Epidermal melanocyte (primary cell): ENCODE measurements at regions not wholly inside any gene's neighbourhood (a gene's known extent, or its start where the extent isn't known, plus 50 kb on each side); places are given as distances from the start of the nearest gene placed in this dataset.

ENCODE experiments used
- DNase-seq: peaks from one replicate; pipeline ENCODE4 v3.0.0; 2011; ENCODE audit warnings: low spot score; ENCODE audit not compliant: insufficient read length

- no peak for DNase-seq
These were observed 202.9 kb downstream of the ACTL7B start for GRCh38 chr9:108652851-108653250.

DNA sequence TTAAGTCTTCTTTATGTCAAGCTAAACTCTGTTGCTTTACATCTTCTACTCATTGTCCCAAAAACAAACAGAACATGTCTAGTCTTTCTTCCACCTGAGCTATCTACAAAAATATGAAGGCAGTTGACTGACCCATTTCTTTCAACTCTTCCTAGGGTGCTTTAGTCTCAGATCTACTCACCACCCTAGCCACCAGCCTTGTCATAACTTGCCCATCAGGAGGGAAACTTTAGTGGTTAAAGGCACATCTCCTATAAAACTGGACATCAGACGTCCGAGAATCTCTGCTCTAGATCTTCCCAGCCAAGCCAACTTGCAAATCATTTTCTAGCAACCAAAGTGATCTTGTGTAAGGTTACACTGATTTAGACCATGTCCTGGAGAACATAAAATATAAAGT is 205.0 kb downstream of the ACTL7B start:
- no peak for DNase-seq

GRCh38 chr9:108645520-108645919 is 210.3 kb downstream of the ACTL7B start:
- DNase-seq: no peak

- DNase-seq: no peak
These were observed 211.9 kb downstream of the ACTL7B start for GRCh38 chr9:108643731-108644510.

DNA sequence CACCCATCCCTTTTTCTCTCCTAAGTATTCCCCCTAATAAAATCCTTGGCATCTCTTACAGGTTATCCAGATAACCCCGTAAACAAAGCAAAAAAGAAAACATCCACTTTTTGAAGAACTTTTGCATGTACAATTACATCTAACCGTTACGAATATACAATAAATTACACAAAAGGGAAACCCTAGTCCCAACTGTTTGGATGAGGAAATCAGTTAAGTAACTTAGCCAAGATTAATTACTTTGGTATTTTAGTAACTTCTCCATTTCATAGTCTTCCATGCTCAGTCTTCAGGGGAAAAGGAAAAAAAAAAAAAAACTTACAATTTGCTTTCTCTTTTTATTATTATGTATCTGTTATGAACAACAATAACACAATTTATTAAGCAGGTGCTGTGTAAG is 212.9 kb downstream of the ACTL7B start:
- no peak for DNase-seq

GRCh38 chr9:108640230-108640629 is 215.6 kb downstream of the ACTL7B start:
- no peak for DNase-seq

- no peak for DNase-seq
These were observed 216.1 kb downstream of the ACTL7B start for GRCh38 chr9:108639696-108640095.

GRCh38 chr9:108639091-108639490 is 216.7 kb downstream of the ACTL7B start:
- no peak for DNase-seq

DNA sequence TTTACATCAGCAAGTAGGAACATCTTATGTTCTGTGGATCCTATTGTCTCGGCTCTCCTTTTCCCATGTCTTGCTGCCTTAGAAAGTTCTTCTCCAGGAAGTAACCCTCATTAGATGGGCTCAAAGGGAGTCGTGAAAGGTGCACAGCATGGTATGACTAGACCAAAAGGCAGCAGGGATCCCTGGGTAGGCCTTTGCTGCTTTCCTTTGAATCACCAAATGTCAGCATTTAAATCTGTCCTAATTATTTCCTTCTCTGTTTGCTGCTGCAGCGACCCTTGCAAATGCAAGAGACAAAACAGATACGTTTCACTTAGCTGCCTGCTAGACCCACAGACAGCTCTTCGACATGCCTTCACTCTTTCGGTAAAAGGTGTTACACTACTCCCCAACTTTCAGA is 218.4 kb downstream of the ACTL7B start:
- DNase-seq: no peak

GRCh38 chr9:108636013-108636412 is 219.8 kb downstream of the ACTL7B start:
- DNase-seq: no peak

GRCh38 chr9:108634672-108635462 is 220.9 kb downstream of the ACTL7B start:
- DNase-seq: no peak

- no peak for DNase-seq
These were observed 221.6 kb downstream of the ACTL7B start for GRCh38 chr9:108634204-108634603.

- DNase-seq: no peak
These were observed 224.1 kb downstream of the ACTL7B start for GRCh38 chr9:108631496-108632285.

DNA sequence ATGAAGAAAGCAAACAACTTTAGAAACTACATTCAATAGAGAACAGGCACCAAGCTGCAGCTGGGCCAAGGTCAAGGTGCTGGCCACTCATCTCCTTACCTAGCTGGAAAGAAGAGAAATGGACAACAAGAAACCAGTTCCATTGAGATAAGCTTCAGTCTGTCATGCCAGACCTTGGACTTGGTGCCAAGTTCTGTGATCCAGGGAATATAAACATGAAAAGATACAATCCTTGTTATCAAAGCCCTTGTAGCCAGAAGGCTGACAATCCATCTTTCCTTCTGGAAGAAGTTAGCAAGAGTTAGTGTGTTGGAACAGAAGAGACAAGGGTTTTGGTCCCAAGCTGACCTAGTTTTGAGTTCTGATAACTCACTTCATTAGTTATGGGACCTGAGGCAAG is 227.5 kb downstream of the ACTL7B start:
- no peak for DNase-seq

GRCh38 chr9:108626743-108627142 is 229.0 kb downstream of the ACTL7B start:
- DNase-seq: no peak

DNA sequence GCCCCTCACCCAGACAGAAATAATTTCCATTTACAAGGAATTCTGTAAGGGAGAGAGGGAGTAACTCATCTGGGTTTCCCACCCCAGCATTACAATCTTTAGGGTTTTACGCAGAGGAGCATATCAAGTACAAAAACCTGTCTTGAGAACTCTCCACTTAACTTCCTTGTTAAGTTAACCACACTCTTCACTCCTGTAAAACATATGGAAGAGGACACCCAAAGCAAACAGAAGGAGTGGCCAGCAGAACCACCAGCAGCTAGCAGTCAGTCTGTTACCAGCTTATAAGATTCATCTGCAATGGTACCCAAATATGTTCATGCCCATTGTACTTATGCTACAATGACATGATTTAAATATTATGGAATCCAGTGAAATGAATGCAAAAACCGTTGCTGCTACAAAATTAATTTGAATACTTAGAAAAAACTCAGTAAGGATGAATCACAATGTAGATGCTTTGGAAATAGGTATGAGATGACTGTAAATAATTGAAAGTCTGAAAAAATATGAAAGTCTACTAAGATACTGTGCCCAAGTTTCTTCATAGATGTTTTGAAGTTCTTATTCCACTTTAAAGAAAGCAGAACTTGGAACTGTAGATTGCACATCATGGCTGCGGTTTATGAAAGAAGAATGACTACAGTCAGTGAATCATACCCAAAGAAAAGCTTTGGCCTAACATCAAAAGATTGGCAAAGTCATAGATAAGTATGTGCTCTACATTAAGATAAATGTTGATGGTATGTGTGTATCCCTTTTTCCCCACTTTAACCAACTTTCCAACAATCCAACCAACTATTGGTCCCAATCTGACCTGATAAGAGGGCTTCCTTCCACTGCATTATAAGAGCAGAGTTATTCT is 233.6 kb downstream of the ACTL7B start:
- DNase-seq: no peak

DNA sequence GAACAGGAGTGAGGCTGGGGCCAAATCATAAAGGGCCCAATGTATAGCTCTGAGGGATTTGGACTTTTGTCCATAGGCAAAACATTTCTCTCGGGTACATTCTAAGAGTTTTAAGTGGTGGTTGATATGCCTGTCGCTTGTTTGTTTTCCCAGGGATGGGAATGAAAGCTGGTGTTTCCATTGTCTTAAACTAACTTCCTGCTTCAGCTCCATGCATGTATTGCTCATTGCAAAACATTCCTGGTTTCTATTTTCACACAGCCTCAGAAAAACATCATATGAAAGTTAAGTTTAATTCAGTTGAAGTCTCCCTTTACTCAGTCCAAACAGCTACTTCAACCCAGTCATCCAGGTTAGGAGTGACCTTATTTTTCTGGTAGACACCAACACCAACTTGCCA is 235.0 kb downstream of the ACTL7B start:
- no peak for DNase-seq

DNA sequence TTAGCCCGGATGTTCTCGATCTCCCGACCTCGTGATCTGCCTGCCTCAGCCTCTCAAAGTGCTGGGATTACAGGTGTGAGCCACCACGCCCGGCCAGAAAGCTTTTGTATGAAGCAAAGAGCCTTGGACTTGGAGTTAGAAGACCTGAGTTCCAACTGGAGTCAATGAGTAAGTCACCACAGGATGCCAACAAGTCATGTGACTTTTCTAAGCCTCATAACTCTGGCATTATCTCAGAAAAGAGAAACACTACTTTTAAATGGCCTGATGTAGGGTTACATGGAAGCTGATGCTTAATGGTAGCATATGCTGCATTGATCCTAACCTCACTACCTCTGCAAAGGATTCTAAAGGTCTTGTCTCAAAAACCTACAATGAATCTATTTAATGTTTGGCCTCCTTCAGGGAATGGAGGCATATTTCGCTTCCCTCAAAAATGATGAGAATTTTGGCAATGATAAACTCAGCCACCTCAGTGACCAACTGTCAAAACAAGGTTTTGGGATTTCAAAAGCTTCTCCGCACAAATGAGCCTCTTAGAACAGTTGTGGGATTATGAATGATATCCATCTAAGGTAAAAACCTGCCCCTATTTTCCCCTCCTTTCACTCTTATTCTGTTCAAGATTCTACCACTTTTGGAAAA is 236.8 kb downstream of the ACTL7B start:
- DNase-seq: no peak

- no peak for DNase-seq
These were observed 238.1 kb downstream of the ACTL7B start for GRCh38 chr9:108617676-108618075.

DNA sequence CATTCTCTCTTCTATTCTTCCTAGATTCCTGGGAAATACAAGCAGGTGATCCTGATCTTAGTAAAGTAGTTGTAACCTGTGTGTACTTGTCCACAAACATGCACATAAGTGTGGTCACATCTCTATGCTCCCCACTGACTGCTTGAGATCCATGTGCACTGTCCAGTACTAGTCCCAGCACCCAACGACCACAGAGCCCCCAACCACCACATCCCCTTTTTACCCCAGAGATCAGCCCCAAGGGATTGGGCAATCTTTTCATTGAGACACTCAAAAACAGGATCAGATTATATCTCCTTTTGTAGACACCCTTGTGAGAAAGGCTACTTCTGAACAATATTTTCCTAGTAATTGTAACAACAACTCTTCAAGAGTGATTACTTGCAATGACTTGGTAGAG is 240.6 kb downstream of the ACTL7B start:
- DNase-seq: no peak

DNA sequence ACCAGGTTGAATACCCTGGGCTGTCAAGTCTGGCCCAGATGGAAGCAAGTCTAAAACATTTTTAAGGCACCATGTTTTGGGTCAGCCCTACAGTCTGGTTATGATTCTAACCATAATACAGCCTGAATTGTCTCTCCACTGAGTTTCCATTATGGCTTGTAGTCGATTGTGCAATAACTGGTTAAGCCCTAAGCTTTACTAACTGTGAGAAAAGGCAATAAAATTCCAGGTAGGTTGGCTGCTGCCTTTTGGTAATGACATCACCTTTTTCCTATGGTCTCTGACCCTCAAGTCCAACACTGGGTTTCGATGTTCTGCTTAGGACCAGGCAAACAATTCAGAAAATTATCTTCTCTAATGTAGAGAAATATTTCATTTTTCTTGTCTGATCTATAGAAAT is 243.3 kb downstream of the ACTL7B start:
- DNase-seq: no peak
